Stimulated activated effector memory CD8-positive, alpha-beta T cell treated with anti-CD3 and anti-CD28 coated beads, Interleukin-12 subunit alpha, Interleukin-12 subunit beta, amount 100 ng/mL, for 72 hours (primary cell): ENCODE measurements at regions not wholly inside any gene's neighbourhood (a gene's known extent, or its start where the extent isn't known, plus 50 kb on each side); places are given as distances from the start of the nearest gene placed in this dataset.

Experiments
- ATAC-seq: fragments of 150-1000 bp; cut with Tn5 transposase; 2 replicates; pipeline ENCODE4 v1.10.0; 2021
- DNase-seq, 2 donors: peaks; one replicate each; pipeline ENCODE4 v3.0.0; 2021 to 2022; ENCODE audit warnings: low spot score in 2 of 2
- H3K27ac Mint-ChIP-seq: one replicate; pipeline ENCODE4 v1.8.0; 2022; ENCODE audit warnings: mild to moderate bottlenecking, mixed read lengths
- H3K36me3 Mint-ChIP-seq: one replicate; pipeline ENCODE4 v1.8.0; 2022; ENCODE audit warnings: mild to moderate bottlenecking, mixed read lengths
- H3K4me1 Mint-ChIP-seq: one replicate; pipeline ENCODE4 v1.8.0; 2022; ENCODE audit warnings: mixed read lengths
- H3K4me3 Mint-ChIP-seq: one replicate; pipeline ENCODE4 v1.8.0; 2022; ENCODE audit warnings: mild to moderate bottlenecking, mixed read lengths
- H3K9me3 Mint-ChIP-seq: one replicate; pipeline ENCODE4 v1.8.0; 2022; ENCODE audit warnings: mixed read lengths

DNA sequence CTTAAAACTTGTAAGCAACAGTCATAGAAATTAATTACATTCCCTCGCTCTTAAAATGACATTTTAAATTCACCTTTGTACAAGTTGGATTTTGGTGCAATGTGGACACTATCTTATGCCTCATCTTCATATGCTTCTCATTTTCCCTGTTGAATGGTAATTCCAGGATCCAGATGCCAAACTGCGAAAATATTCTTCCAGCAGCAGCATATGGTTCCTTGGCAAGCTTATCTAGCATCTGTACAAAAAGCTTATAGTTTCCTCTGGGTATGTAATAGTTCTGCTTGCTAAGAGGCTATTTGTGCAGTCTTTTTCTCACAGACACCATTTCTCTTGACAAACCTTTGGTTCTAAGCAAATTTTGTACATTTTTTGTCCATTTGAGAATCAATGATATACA, 2079.7 kb upstream of the AGA start:
- ATAC-seq = no peak
- H3K27ac Mint-ChIP-seq = no peak overlapping the region
- no peak for DNase-seq
- H3K9me3 Mint-ChIP-seq = peaks cover 17% of the 10 kb centered on the region
- H3K36me3 Mint-ChIP-seq = no peaks in the 10 kb centered on the region
- H3K4me1 Mint-ChIP-seq = no peaks in the 10 kb centered on the region
- no peak overlapping the region for H3K4me3 Mint-ChIP-seq

DNA sequence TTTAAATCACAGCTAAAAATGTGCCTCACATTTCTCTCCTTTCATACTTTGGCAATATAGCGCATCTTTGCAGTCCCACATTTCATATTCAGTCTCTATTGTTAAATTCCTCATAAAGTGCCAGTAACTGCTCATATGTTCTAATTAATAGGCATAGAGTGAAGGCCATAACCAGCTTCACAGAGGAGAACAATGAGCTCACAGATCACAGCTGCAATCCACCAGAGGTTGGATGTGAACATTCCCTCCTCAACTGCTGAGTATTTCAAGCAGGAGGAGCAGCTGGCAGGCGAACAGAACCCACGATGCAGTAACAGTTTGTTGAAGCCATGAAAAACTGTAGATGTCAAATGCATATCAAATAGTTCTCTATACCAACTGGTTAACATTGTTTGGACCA, 2088.7 kb upstream of the AGA start:
- Mint-ChIP-seq H3K4me3 (no peak overlapping the region), H3K27ac (no peak overlapping the region), H3K9me3 (peaks cover 25% of the 10 kb centered on the region), H3K4me1 (no peaks in the 10 kb centered on the region), H3K36me3 (no peaks in the 10 kb centered on the region)
- ATAC-seq (no peak), DNase-seq (no peak)

DNA sequence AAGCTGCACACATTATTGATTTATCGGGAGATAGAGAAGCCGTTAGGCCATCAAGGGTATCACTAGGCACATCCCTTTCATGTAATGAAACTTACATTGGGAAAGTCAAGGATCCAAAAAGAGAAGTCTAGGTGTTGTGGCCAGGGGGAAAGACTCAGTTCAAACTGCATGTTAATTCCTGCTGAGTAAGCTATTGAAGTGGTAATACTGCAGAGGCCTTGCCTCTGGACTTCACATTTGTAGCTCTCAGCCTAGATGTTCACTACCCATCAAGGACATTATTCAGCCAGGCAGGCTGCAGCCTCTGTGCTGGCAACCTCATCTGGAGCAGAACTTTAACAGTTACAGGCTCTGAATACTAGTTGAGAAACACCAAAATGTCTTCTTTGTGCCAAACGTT, 2094.5 kb upstream of the AGA start:
- no peak overlapping the region for H3K27ac Mint-ChIP-seq
- H3K9me3 Mint-ChIP-seq = peaks cover 18% of the 10 kb centered on the region
- DNase-seq (no peak), ATAC-seq (no peak)
- H3K4me1 Mint-ChIP-seq = no peaks in the 10 kb centered on the region
- H3K4me3 Mint-ChIP-seq = no peak overlapping the region
- H3K36me3 Mint-ChIP-seq = no peaks in the 10 kb centered on the region

DNA sequence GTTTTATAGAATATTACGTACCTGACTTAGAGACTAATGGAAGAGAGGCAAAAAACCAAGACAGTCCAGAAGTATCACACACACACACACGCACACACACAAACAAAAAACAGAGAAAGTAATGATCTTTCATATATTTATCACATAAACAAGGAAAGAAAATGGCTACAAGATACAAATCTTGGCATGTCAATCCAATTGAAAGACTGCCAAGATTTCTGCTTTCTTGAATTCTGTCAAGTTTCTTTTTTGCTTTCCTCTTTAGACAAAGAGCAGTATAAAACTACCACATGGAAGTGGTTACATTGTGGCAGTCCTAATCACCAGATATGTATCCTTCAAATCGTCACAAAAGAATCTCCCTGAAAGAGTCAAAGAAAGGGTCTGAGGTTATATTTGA, 2097.4 kb upstream of the AGA start:
- DNase-seq (no peak), ATAC-seq (no peak)
- no peak overlapping the region for H3K4me3 Mint-ChIP-seq
- no peaks in the 10 kb centered on the region for H3K4me1 Mint-ChIP-seq
- H3K36me3 Mint-ChIP-seq = no peaks in the 10 kb centered on the region
- peaks cover 9% of the 10 kb centered on the region for H3K9me3 Mint-ChIP-seq
- H3K27ac Mint-ChIP-seq = no peak overlapping the region

DNA sequence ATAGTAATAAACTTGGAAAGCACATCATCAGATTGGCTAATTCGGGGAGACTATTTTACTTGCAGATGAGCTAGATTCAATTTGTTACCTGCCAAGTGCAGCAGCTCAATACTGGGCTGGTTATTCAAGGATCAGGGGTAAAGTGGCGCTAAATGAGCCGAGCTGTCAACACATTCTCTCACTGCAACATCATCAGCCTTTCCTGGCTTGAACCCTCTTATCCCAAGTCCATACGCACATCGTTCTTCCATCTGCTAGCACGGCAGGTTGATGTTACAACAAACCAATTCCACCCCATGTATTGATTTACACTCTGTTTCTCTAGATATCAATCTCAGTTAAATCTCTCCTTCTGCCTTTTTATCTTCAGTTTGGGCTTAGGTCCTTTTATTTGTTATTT, 2101.5 kb upstream of the AGA start:
- Mint-ChIP-seq H3K36me3 (no peaks in the 10 kb centered on the region), H3K9me3 (peaks cover 15% of the 10 kb centered on the region), H3K27ac (no peak overlapping the region), H3K4me3 (no peak overlapping the region), H3K4me1 (no peaks in the 10 kb centered on the region)
- DNase-seq (no peak), ATAC-seq (no peak)

DNA sequence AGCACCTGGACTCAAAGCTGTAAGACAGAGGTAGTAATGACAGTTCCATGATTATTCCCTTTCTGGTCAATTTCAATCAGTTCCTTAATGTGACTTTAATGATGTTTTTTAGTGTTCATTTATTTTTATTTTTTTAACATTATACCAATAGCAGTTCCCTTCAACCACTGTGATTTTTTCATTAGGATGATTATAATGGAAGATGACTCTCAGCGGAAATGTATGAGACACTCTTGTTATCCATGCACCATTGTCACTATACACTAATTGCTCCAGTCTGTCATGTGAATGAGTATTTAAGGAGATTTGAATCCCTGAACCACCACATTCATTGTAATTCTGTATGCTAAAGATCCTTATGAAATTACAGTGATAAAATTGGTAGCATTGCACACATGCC, 2102.3 kb upstream of the AGA start:
- no peaks in the 10 kb centered on the region for H3K36me3 Mint-ChIP-seq
- peaks cover 15% of the 10 kb centered on the region for H3K9me3 Mint-ChIP-seq
- no peak for DNase-seq
- H3K4me1 Mint-ChIP-seq = no peaks in the 10 kb centered on the region
- H3K27ac Mint-ChIP-seq = no peak overlapping the region
- ATAC-seq = no peak
- H3K4me3 Mint-ChIP-seq = no peak overlapping the region

DNA sequence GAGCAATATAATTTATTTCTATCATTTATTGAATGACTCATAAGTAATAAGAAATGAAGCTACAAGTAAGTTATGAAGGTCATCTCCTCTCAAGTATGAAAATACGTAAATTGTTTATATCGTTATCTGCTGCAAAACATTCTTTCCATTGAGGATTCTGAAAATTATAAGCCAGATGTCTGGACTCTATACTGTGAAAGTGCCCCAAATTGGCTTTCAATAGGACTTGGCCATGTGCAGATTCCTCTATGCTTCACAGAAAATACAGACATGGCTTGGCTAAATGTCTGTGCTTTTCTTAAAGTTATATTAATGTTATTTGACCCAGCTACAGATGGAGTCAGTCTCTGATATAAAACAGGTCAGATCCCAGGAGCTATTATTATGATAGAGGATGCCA, 2109.9 kb upstream of the AGA start:
- no peak for ATAC-seq
- peaks cover 18% of the 10 kb centered on the region for H3K9me3 Mint-ChIP-seq
- no peak overlapping the region for H3K27ac Mint-ChIP-seq
- H3K36me3 Mint-ChIP-seq = no peaks in the 10 kb centered on the region
- DNase-seq = no peak
- no peak overlapping the region for H3K4me3 Mint-ChIP-seq
- no peaks in the 10 kb centered on the region for H3K4me1 Mint-ChIP-seq

DNA sequence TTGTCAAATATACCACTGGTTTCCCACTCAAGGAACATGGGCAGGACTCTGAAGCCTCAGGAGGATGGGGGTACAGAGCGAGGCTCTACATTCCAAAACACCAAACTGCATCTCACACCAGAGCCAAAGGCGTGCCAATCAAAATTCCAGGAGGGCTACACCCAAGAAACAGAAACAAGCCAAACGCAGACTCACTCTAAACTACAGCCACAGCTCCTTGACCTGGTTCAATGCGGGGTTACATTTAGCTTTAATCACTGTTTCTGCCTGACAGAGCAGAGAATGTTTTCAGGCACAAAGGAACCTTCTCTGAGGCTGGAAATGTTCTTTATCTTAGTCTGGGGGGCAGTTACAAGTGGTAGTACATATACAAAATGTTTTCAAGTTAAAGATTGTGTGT, 2121.5 kb upstream of the AGA start:
- Mint-ChIP-seq H3K4me1 (no peaks in the 10 kb centered on the region), H3K36me3 (no peaks in the 10 kb centered on the region), H3K27ac (no peak overlapping the region), H3K4me3 (no peak overlapping the region), H3K9me3 (peaks cover 31% of the 10 kb centered on the region)
- DNase-seq (no peak), ATAC-seq (no peak)

DNA sequence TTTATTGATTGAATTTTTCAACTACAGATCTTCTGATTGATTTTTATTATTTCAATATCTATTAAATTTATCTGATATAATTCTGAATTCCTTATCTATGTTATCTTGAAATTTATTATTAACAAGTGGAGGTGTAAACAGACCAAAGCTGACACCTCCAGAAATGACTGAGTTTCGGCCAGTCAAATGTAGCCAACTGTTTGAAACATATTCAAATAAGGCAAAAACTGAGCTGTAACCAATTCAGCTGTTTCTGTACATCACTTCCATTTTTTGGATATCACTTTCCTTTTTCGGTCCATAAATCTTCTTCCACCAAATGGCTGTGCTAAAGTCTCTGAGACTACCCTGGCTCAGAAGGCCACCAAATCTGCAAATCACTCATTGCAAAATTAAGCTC, 2127.3 kb upstream of the AGA start:
- ATAC-seq (no peak), DNase-seq (no peak)
- H3K4me1 Mint-ChIP-seq = no peaks in the 10 kb centered on the region
- H3K9me3 Mint-ChIP-seq = peaks cover 29% of the 10 kb centered on the region
- H3K27ac Mint-ChIP-seq = no peak overlapping the region
- H3K4me3 Mint-ChIP-seq = no peak overlapping the region
- H3K36me3 Mint-ChIP-seq = no peaks in the 10 kb centered on the region

DNA sequence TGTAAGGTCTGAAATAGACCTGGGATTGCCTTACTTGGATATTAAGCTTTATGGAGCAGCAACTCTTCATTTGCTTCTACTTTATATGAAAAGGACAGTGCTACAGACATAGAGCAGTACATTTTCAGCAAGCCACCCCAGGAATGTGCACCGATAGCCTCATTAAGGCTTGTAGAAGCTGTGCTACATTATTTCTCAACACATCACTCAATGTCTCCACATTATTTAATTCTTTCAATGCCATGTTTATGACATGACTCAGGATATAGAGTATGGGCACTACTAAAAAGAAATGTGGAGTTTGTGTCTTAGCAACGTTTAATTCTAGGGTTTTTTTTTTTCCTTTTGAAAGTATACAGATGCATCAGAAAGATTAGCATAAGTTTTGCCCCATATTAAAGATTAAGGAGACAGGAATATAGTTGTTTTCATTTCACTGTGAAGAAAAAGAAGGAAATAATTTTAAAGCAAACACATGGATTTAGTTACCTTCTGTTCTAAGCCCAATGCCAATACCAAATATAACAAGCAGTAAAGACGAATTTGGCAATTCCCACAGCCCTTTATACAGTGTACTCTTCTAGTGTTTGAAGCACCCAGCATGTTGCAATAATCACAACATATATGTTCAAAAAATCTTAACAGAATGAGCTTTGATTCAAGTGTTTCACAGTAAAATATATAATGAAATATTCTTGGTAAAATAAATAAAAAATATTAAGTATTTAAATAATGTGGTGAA, 2140.1 kb upstream of the AGA start:
- no peak overlapping the region for H3K27ac Mint-ChIP-seq
- H3K9me3 Mint-ChIP-seq = peaks cover 16% of the 10 kb centered on the region
- ATAC-seq (no peak), DNase-seq (no peak)
- H3K4me1 Mint-ChIP-seq = no peaks in the 10 kb centered on the region
- no peak overlapping the region for H3K4me3 Mint-ChIP-seq
- no peaks in the 10 kb centered on the region for H3K36me3 Mint-ChIP-seq

DNA sequence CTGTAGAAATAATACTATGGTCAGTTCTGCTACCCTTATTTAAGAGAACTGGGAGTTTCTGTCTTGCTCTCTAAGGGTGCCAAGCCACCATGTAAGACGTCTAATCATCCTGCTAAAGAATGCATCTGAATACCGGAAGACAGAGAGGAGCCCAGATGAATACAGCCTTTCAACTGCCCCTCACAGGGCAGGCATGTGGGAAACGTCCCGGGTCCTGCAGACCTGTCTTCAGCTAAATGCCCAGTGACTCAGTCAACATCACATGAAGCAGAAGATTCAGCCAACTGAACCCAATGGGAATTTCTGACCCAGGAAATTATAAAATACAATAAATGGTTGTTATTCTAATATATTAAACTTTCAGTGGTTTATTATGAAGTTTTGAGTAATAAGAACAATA, 2141.0 kb upstream of the AGA start:
- Mint-ChIP-seq H3K27ac (no peak overlapping the region), H3K9me3 (peaks cover 16% of the 10 kb centered on the region), H3K36me3 (no peaks in the 10 kb centered on the region), H3K4me1 (no peaks in the 10 kb centered on the region), H3K4me3 (no peak overlapping the region)
- ATAC-seq = no peak
- no peak for DNase-seq

DNA sequence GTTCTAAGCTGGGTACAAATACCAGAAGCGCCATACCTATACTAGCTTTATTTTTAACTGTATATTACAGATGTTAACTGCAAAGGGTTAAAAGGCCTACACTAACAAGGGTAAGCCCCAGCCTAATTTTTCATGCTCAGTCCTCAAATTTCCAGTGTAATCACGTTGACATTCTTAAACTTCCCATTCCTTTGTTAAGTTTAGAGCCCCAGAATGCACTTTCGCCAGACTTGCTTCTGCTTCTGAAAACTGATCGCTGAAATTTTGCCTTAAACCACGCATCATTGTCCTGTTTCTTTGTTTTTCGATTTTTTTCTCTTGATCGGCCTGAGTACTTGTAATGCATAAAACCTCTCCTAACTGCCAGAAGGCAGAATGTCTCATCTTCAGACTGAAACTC, 2141.9 kb upstream of the AGA start:
- Mint-ChIP-seq H3K4me1 (no peaks in the 10 kb centered on the region), H3K9me3 (peaks cover 16% of the 10 kb centered on the region), H3K27ac (no peak overlapping the region), H3K36me3 (no peaks in the 10 kb centered on the region), H3K4me3 (no peak overlapping the region)
- DNase-seq (no peak), ATAC-seq (no peak)

DNA sequence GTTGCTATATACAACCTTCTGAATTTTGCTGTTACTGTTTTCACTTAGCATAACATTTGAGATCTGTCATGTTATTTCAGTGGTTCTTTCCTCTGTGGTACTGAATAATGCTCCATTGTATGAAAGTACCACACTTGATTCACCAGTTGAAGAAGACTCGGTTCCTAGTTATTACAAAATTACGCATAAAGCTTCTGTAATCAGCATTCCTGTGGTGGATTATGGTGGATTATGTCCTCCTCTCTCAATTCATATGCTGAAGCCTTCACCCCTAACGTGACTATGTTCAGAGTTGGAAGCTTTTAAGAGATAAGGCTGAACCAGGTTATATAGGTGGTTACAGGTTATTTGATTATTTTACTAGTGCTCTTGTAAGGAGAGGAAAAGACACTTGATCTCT, 2143.5 kb upstream of the AGA start:
- Mint-ChIP-seq H3K9me3 (peaks cover 17% of the 10 kb centered on the region), H3K27ac (no peak overlapping the region), H3K4me3 (no peak overlapping the region), H3K4me1 (no peaks in the 10 kb centered on the region), H3K36me3 (no peaks in the 10 kb centered on the region)
- no peak for DNase-seq
- no peak for ATAC-seq

DNA sequence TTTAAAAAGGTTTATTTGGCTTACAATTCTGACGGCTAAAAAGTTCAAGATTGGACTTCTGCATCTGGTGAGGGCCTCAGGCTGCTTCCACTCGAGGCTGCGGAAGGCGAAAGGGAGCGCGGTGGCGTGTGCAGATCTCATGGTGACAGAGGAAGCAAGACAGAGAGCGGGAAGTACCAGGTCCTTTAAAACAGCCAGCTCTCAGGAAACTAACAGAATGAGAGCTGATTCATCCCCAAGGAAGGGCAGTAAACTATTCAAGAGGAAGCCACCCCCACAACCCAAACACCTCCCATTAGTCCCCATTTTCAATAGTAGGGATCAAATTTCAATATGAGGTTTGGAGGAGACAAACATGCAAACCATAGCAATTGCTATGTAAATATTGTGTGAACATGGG, 2144.2 kb upstream of the AGA start:
- no peaks in the 10 kb centered on the region for H3K36me3 Mint-ChIP-seq
- H3K4me3 Mint-ChIP-seq = no peak overlapping the region
- H3K27ac Mint-ChIP-seq = no peak overlapping the region
- H3K4me1 Mint-ChIP-seq = no peaks in the 10 kb centered on the region
- ATAC-seq (no peak), DNase-seq (no peak)
- H3K9me3 Mint-ChIP-seq = peaks cover 18% of the 10 kb centered on the region

DNA sequence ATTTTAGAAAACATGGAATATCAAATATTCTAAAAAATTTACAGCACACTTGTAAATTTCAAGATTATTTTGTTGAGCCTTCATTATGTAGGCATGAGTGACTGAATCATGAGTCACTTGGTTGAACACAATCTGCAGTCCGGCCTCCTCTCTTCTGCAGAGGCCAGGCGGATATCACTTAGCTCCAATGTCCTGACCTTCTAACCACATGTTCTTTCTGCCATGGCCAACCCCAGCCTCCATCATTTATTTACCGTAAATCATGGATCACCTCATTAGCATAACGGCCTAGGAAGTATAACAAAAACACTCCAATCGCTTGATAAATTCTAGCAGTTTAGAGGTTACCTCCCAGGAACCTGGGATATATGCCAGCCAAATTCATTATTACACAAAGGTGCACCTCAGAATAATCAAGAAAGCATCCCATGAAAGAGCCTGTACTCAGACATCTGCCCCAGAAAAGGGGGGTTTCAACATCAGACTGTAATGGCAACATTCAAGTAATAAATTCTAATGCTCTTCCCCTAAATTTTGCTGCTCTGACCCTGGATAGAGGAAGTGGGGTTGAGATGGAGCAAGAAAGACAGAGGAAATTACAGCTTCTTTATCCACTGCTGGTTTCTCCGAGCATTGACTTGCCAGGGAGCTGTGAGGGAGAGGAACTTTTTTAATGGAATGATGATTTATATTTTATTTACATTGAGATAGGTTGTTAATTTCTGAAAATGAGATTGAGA, 2153.6 kb upstream of the AGA start:
- no peak for DNase-seq
- Mint-ChIP-seq H3K9me3 (peaks cover 17% of the 10 kb centered on the region), H3K4me1 (no peaks in the 10 kb centered on the region), H3K36me3 (no peaks in the 10 kb centered on the region), H3K27ac (no peak overlapping the region), H3K4me3 (no peak overlapping the region)
- ATAC-seq = no peak

DNA sequence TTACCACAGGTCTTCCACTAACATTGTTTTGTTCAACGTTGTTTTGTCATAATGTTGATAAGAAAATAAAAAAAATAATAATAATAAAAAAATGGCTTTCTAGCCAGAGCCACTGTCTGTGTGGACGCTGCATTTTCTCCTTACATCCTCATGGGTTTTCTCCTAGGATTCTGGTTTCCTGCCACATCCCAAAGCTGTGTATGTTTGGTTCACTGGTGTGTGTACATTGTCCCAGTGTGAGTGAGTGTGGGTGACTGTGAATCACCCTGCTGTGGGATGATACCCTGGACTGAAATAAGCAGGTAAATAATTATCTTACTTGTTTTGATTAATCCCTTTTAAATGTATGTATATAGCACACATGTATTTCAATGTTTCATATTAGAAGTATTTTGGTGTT, 2154.4 kb upstream of the AGA start:
- Mint-ChIP-seq H3K36me3 (no peaks in the 10 kb centered on the region), H3K4me1 (no peaks in the 10 kb centered on the region), H3K27ac (no peak overlapping the region), H3K4me3 (no peak overlapping the region), H3K9me3 (peaks cover 16% of the 10 kb centered on the region)
- no peak for DNase-seq
- no peak for ATAC-seq
